ENCODE measurements at regions not wholly inside any gene's neighbourhood (a gene's known extent, or its start where the extent isn't known, plus 50 kb on each side); places are given as distances from the start of the nearest gene placed in this dataset.
A peak's percentile ranks its signal among the peaks of the same experiment; 100 is the strongest.

GRCh38 chr2:190596993-190597392 lies 51.9 kb upstream of the NAB1 start:
- peaks cover 0 to 13% of the 10 kb centered on the region in 2 donors for H3K4me1 ChIP-seq
- H3K36me3 ChIP-seq = no peaks in the 10 kb centered on the region
- H3K27ac ChIP-seq = peak overlapping the region in 1 of 2 donors; percentile 32
- TF ChIP-seq CTCF (IDR thresholded peaks at IDR 0.05) = no peak
- DNase-seq (ENCODE audit: low spot score) = no peak
- no peaks in the 10 kb centered on the region for H3K9me3 ChIP-seq
- H3K27me3 ChIP-seq = no peaks in the 10 kb centered on the region
- no peak overlapping the region for H3K4me3 ChIP-seq

- H3K27me3 ChIP-seq = no peaks in the 10 kb centered on the region
- H3K4me1 ChIP-seq = peaks cover 0 to 13% of the 10 kb centered on the region in 2 donors
- no peak for TF ChIP-seq CTCF (IDR thresholded peaks at IDR 0.05)
- H3K36me3 ChIP-seq = no peaks in the 10 kb centered on the region
- DNase-seq (ENCODE audit: low spot score) = no peak
- H3K9me3 ChIP-seq = no peaks in the 10 kb centered on the region
- H3K27ac ChIP-seq = no peak overlapping the region
- no peak overlapping the region for H3K4me3 ChIP-seq
Measured at GRCh38 chr2:190598621-190599020, 50.3 kb upstream of the NAB1 start.

- no peak for TF ChIP-seq CTCF (IDR thresholded peaks at IDR 0.05)
- Histone ChIP-seq H3K27ac (no peak overlapping the region), H3K9me3 (no peaks in the 10 kb centered on the region), H3K27me3 (no peaks in the 10 kb centered on the region), H3K36me3 (no peaks in the 10 kb centered on the region), H3K4me1 (peaks cover 0 to 13% of the 10 kb centered on the region in 2 donors), H3K4me3 (no peak overlapping the region)
- no peak for DNase-seq (ENCODE audit: low spot score)
Measured at GRCh38 chr2:190599073-190599472, 49.8 kb upstream of the NAB1 start.
